ENCODE measurements at regions not wholly inside any gene's neighbourhood (a gene's known extent, or its start where the extent isn't known, plus 50 kb on each side); places are given as distances from the start of the nearest gene placed in this dataset.

DNA sequence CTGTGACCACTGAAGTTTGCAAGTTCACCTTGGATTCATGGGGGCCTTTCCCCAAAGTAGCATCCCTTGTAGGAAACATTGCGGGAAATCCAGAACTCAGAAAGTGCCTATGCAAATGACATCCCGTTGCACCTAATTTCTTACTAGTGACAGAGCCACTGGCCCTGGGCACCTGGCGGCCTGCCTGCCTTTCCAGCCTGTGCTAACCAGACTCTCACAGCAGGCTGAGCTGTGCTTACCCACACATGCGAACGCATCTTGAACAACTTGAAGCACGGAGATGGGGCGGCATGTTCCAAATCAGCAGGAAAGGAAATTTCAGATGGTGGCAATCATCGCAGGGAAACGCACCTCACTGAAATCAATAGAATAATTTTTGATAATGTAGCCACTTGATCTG is 405.8 kb downstream of the TMEM182 start:
- DNase-seq, result no peak
- TF ChIP-seq POLR2AphosphoS5 (IDR thresholded peaks at IDR 0.05), result no peak
- TF ChIP-seq, protein P1, sequence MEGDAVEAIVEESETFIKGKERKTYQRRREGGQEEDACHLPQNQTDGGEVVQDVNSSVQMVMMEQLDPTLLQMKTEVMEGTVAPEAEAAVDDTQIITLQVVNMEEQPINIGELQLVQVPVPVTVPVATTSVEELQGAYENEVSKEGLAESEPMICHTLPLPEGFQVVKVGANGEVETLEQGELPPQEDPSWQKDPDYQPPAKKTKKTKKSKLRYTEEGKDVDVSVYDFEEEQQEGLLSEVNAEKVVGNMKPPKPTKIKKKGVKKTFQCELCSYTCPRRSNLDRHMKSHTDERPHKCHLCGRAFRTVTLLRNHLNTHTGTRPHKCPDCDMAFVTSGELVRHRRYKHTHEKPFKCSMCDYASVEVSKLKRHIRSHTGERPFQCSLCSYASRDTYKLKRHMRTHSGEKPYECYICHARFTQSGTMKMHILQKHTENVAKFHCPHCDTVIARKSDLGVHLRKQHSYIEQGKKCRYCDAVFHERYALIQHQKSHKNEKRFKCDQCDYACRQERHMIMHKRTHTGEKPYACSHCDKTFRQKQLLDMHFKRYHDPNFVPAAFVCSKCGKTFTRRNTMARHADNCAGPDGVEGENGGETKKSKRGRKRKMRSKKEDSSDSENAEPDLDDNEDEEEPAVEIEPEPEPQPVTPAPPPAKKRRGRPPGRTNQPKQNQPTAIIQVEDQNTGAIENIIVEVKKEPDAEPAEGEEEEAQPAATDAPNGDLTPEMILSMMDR (IDR thresholded peaks at IDR 0.05 in 8 of 11, conservative IDR thresholded peaks at IDR 0.05 in 3 of 11), result no peak
- TF ChIP-seq POLR2A (IDR thresholded peaks at IDR 0.05), result no peak
- H3K4me3 ChIP-seq, result no peak overlapping the region
- H3K9me3 ChIP-seq, result peaks cover 0 to 4% (median 0%) of the 10 kb centered on the region in 8 donors
- H3K36me3 ChIP-seq, result no peaks in the 10 kb centered on the region
- H3K27ac ChIP-seq, result no peak overlapping the region
- intact Hi-C loops (cut with DNase I; ENCODE audit: low total_unique reads), result no loop called here
- no peaks in the 10 kb centered on the region for H3K27me3 ChIP-seq (replicated peaks in 1 of 7)
- 91 to 98% (median 94%) methylated on average over 9 of the region's 9 CpGs for WGBS, 5 donors
- no peaks in the 10 kb centered on the region for H3K4me1 ChIP-seq

DNA sequence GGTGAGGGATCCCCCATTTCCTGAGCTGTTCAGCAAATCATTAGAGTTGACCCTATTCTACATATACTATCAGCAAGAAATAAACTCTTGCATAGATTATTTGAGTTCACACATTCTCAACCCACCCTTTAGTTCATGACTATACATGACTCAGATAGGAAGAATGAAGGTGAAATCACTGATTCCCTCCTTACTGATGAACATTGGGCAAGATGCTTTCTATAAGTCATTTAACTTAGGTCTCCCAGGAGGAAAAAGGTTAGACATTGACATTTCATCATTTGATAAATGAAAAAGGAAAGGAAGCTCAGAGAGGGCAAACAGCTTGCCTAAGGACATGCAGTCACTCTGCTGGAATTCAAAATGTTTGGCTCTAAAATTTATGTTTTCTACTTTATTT is 408.0 kb downstream of the TMEM182 start:
- no peak for DNase-seq
- no peak for TF ChIP-seq POLR2A (IDR thresholded peaks at IDR 0.05)
- no peak for TF ChIP-seq POLR2AphosphoS5 (IDR thresholded peaks at IDR 0.05)
- TF ChIP-seq, protein P1 (IDR thresholded peaks at IDR 0.05 in 8 of 11, conservative IDR thresholded peaks at IDR 0.05 in 3 of 11), result no peak
- Histone ChIP-seq H3K4me3 (no peak overlapping the region), H3K27me3 (replicated peaks in 1 of 7) (no peaks in the 10 kb centered on the region), H3K4me1 (no peaks in the 10 kb centered on the region), H3K9me3 (peaks cover 0 to 7% (median 0%) of the 10 kb centered on the region in 8 donors), H3K36me3 (no peaks in the 10 kb centered on the region), H3K27ac (no peak overlapping the region)
- intact Hi-C loops (cut with DNase I; ENCODE audit: low total_unique reads), result no loop called here

DNA sequence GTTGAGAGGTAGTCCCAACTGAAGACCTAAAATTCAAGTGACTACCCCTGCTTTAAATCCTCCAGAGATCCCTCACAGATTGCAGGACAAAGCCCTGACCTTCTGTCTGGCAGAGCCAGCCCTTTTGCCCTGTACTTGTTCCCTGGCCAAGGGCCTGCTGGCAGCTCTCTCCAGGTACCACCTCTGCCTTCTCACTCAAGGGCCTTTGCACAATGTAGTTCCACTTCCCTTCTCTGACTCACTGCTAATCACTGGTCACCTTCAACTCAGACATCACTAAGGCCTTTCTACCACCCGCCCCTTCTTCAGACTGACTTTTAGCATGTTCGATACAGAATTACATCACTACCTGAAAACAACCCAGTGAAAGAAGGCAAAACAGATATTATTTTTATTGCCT is 411.0 kb downstream of the TMEM182 start:
- DNase-seq, result no peak
- intact Hi-C loops (cut with DNase I; ENCODE audit: low total_unique reads), result no loop called here
- Histone ChIP-seq H3K27me3 (replicated peaks in 1 of 7) (no peaks in the 10 kb centered on the region), H3K36me3 (no peaks in the 10 kb centered on the region), H3K9me3 (peaks cover 0 to 7% (median 0%) of the 10 kb centered on the region in 8 donors), H3K4me3 (no peak overlapping the region), H3K4me1 (no peaks in the 10 kb centered on the region), H3K27ac (no peak overlapping the region)
- 62 to 87% (median 83%) methylated on average over 2 of the region's 2 CpGs for WGBS, 5 donors
- TF ChIP-seq, protein P1 (IDR thresholded peaks at IDR 0.05 in 8 of 11, conservative IDR thresholded peaks at IDR 0.05 in 3 of 11), result no peak
- TF ChIP-seq POLR2A (IDR thresholded peaks at IDR 0.05) (no peak), POLR2AphosphoS5 (IDR thresholded peaks at IDR 0.05) (no peak)

DNA sequence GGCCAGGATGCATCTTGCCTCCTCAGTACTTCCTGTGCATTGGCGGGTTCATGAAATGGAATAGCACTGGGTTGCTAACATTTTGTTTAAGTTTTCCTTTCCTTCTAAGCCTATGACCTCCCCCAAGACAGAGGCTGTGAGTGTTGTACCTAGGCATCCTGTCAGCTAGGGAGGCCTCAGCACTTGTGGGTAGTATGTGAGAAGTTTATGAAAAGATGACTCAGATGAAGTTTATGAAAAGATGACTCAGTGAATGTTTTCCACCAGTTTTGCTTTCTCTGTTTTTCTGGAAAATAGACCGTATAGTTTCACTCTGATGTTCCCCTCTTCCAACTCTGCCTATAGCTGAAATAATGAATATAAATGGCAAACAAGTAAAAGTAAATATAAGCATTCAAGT is 412.9 kb downstream of the TMEM182 start:
- Histone ChIP-seq H3K36me3 (no peaks in the 10 kb centered on the region), H3K9me3 (peaks cover 0 to 7% (median 0%) of the 10 kb centered on the region in 8 donors), H3K4me1 (no peaks in the 10 kb centered on the region), H3K27ac (no peak overlapping the region), H3K27me3 (replicated peaks in 1 of 7) (no peaks in the 10 kb centered on the region), H3K4me3 (no peak overlapping the region)
- intact Hi-C loops (cut with DNase I; ENCODE audit: low total_unique reads), result no loop called here
- DNase-seq, result no peak
- TF ChIP-seq, protein P1 (IDR thresholded peaks at IDR 0.05 in 8 of 11, conservative IDR thresholded peaks at IDR 0.05 in 3 of 11), result no peak
- TF ChIP-seq POLR2A (IDR thresholded peaks at IDR 0.05) (no peak), POLR2AphosphoS5 (IDR thresholded peaks at IDR 0.05) (no peak)
- 75 to 86% (median 82%) methylated on average over 2 of the region's 2 CpGs for WGBS, 5 donors
